Thoracic aorta (tissue), 2 donors: ENCODE measurements at regions not wholly inside any gene's neighbourhood (a gene's known extent, or its start where the extent isn't known, plus 50 kb on each side); places are given as distances from the start of the nearest gene placed in this dataset.
"Not testable (repeated sequence)": the region's sequence is repeated elsewhere in the genome, so short reads cannot be mapped to it uniquely, and the experiment has no call there.

Experiments
- ATAC-seq: fragments of 150-250 bp; one replicate; pipeline ENCODE4 v1.8.0; 2017; ENCODE audit warnings: low read depth; ENCODE audit not compliant: insufficient number of reproducible peaks, low FRiP score
- DNase-seq: peaks from one replicate; pipeline ENCODE4 v3.0.0-alpha.2; 2020; ENCODE audit warnings: low spot score
- H3K27ac ChIP-seq, 2 donors: fragments of 200-600 bp; sonication (generic); 1 replicate in 1 of 2; 2 replicates in 1 of 2; pipeline ENCODE4 v1.5.1; 2016; ENCODE audit warnings: mild to moderate bottlenecking in 2 of 2, moderate library complexity in 2 of 2
- H3K27me3 ChIP-seq: fragments of 200-600 bp; sonication (generic); replicated peaks from 2 replicates; pipeline ENCODE4 v1.6.0; 2016; ENCODE audit warnings: mild to moderate bottlenecking; ENCODE audit not compliant: insufficient read depth
- H3K36me3 ChIP-seq: fragments of 200-600 bp; sonication (generic); one replicate; pipeline ENCODE4 v1.5.1; 2016
- H3K4me1 ChIP-seq, 2 donors: fragments of 200-600 bp; sonication (generic); 1 replicate in 1 of 2; 2 replicates in 1 of 2; pipeline versions ENCODE4 v1.5.1 to v1.6.0; 2016; ENCODE audit warnings: low read depth in 2 of 2, mild to moderate bottlenecking in 1 of 2; ENCODE audit not compliant: control insufficient read depth in 1 of 2
- H3K4me3 ChIP-seq: fragments of 200-600 bp; sonication (generic); 2 replicates; pipeline ENCODE4 v1.5.1; 2016; ENCODE audit warnings: mild to moderate bottlenecking
- H3K9me3 ChIP-seq: fragments of 200-600 bp; sonication (generic); 2 replicates; pipeline ENCODE4 v1.5.1; 2016
- CTCF ChIP-seq: fragments of 200-600 bp; sonication (generic); IDR thresholded peaks from one replicate; pipeline ENCODE4 v1.5.1; 2019; ENCODE audit warnings: antibody characterized with exemption

- Histone ChIP-seq H3K4me1 (no peaks in the 10 kb centered on the region), H3K36me3 (no peaks in the 10 kb centered on the region), H3K27me3 (no peaks in the 10 kb centered on the region), H3K9me3 (no peaks in the 10 kb centered on the region), H3K4me3 (no peak overlapping the region), H3K27ac (no peak overlapping the region)
- no peak for DNase-seq
- no peak for ATAC-seq
- TF ChIP-seq CTCF: no peak
These were observed 165.0 kb downstream of the RAD51AP2 start for GRCh38 chr2:17353263-17353662.

DNA sequence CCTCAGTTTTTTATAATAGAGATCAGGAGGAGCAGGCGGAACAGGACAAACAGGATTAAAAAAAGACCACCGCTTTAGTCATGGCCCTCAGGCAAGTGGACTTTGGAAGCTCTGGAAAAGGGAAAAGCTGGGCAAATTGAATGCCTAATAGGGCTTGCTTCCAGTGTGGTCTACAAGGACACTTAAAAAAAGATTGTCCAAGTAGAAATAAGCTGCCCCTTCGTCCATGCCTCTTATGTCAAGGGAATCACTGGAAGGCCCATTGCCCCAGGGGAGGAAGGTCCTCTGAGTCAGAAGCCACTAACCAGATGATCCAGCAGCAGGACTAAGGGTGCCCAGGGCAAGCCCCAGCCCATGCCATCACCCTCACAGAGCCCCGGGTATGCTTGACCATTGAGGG is 175.5 kb downstream of the RAD51AP2 start:
- not testable (repeated sequence) for DNase-seq, H3K27ac ChIP-seq, H3K36me3 ChIP-seq, ATAC-seq, H3K4me1 ChIP-seq, H3K27me3 ChIP-seq, H3K9me3 ChIP-seq, H3K4me3 ChIP-seq

- Histone ChIP-seq H3K27ac (no peak overlapping the region), H3K4me3 (no peak overlapping the region), H3K27me3 (no peaks in the 10 kb centered on the region), H3K36me3 (no peaks in the 10 kb centered on the region), H3K9me3 (no peaks in the 10 kb centered on the region), H3K4me1 (no peaks in the 10 kb centered on the region)
- DNase-seq: no peak
- ATAC-seq: no peak
- TF ChIP-seq CTCF: no peak
These were observed 180.7 kb downstream of the RAD51AP2 start for GRCh38 chr2:17337507-17337906.

- H3K27me3 ChIP-seq: no peaks in the 10 kb centered on the region
- H3K9me3 ChIP-seq: no peaks in the 10 kb centered on the region
- no peak for ATAC-seq
- no peaks in the 10 kb centered on the region for H3K4me1 ChIP-seq
- no peak for DNase-seq
- no peak overlapping the region for H3K4me3 ChIP-seq
- TF ChIP-seq CTCF: no peak
- no peak overlapping the region for H3K27ac ChIP-seq
- no peaks in the 10 kb centered on the region for H3K36me3 ChIP-seq
These were observed 181.8 kb downstream of the RAD51AP2 start for GRCh38 chr2:17336458-17336857.

GRCh38 chr2:17334300-17334699 is 183.9 kb downstream of the RAD51AP2 start:
- Histone ChIP-seq H3K9me3 (no peaks in the 10 kb centered on the region), H3K27ac (no peak overlapping the region), H3K36me3 (no peaks in the 10 kb centered on the region), H3K27me3 (no peaks in the 10 kb centered on the region), H3K4me3 (no peak overlapping the region), H3K4me1 (no peaks in the 10 kb centered on the region)
- ATAC-seq: no peak
- no peak for DNase-seq
- TF ChIP-seq CTCF: no peak

DNA sequence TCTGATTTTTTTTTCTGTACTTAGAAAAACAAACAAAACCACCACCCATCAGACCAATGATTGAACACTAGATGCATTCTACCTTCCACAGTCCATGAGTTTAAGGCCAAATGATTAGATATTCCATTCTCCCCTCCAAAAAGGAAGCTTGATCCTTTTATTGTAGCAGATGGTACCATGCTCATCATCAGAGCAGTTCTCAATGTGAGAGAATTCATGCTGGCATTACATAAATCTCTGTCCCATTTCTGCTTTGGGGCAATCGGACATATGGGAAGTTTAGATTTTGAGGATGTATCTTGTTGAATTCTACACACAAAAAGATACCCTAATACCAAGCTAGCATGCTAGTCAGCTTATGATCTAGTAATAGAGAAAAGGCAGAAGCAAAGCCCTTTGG is 186.6 kb downstream of the RAD51AP2 start:
- no peaks in the 10 kb centered on the region for H3K9me3 ChIP-seq
- no peaks in the 10 kb centered on the region for H3K36me3 ChIP-seq
- H3K27ac ChIP-seq: no peak overlapping the region
- no peak for DNase-seq
- H3K4me3 ChIP-seq: no peak overlapping the region
- no peaks in the 10 kb centered on the region for H3K4me1 ChIP-seq
- no peak for ATAC-seq
- H3K27me3 ChIP-seq: no peaks in the 10 kb centered on the region
- no peak for TF ChIP-seq CTCF
